IMR-90 (cell line): ENCODE measurements at regions not wholly inside any gene's neighbourhood (a gene's known extent, or its start where the extent isn't known, plus 50 kb on each side); places are given as distances from the start of the nearest gene placed in this dataset.

Experiments
- ATAC-seq: fragments of 200-7000 bp; cut with Tn5 transposase; 2 replicates; pipeline ENCODE4 v1.9.1; 2020; ENCODE audit warnings: low read depth, mild to moderate bottlenecking, moderate library complexity
- BruUV-seq: library from RNA; stranded (reverse); fragments of 400-500 nt; replicated peaks from 2 replicates; lab custom pipeline; 2021; lab: Mats Ljungman, UMichigan
- CTCF ChIA-PET: fragments of 300-600 bp; formaldehyde crosslinking; extraction: SDS; loops from one replicate; lab custom pipeline; 2021; ENCODE audit warnings: antibody characterized with exemption; lab: Yijun Ruan, JAX
- POLR2A ChIA-PET: fragments of 300-600 bp; sonication (Branson Sonifier 250); formaldehyde crosslinking; loops from one replicate; lab custom pipeline; 2022; ENCODE audit warnings: antibody characterized with exemption; ENCODE audit not compliant: unreplicated experiment; lab: Charles Lee
- DNase-seq: peaks from one replicate; pipeline ENCODE4 v3.0.0; 2013
- H2AFZ ChIP-seq: replicated peaks from 2 replicates; pipeline ENCODE3; 2013; ENCODE audit warnings: low read length, mild to moderate bottlenecking; ENCODE audit not compliant: poor library complexity
- H2AK5ac ChIP-seq: 2 replicates; pipeline ENCODE4 v1.6.1; 2013; ENCODE audit warnings: low read depth, low read length, inconsistent platforms
- H2AK9ac ChIP-seq: replicated peaks from 2 replicates; pipeline ENCODE3; 2013; ENCODE audit warnings: mild to moderate bottlenecking, low read depth, low read length, moderate library complexity; ENCODE audit not compliant: poor library complexity
- H2BK120ac ChIP-seq: 2 replicates; pipeline ENCODE4 v1.6.1; 2013; ENCODE audit warnings: low read depth, low read length, inconsistent platforms
- H2BK15ac ChIP-seq: 3 replicates; pipeline ENCODE4 v1.6.1; 2013; ENCODE audit warnings: low read depth, low read length, inconsistent platforms
- H2BK20ac ChIP-seq: 2 replicates; pipeline ENCODE4 v1.6.1; 2013; ENCODE audit warnings: low read depth, mild to moderate bottlenecking, inconsistent platforms, low read length, moderate library complexity
- H2BK5ac ChIP-seq: 2 replicates; pipeline ENCODE4 v1.6.1; 2013; ENCODE audit warnings: mild to moderate bottlenecking, low read depth, low read length, inconsistent platforms; ENCODE audit not compliant: poor library complexity, severe bottlenecking
- H3K14ac ChIP-seq: replicated peaks from 2 replicates; pipeline ENCODE4 v1.6.1; 2013; ENCODE audit warnings: low read depth, low read length, inconsistent platforms
- H3K18ac ChIP-seq: 2 replicates; pipeline ENCODE4 v1.6.1; 2013; ENCODE audit warnings: low read depth, low read length, control low read depth
- H3K23ac ChIP-seq: 2 replicates; pipeline ENCODE4 v1.6.1; 2013; ENCODE audit warnings: low read depth, low read length, inconsistent platforms
- H3K27ac ChIP-seq: 2 replicates; pipeline ENCODE4 v1.5.1; 2013; ENCODE audit warnings: mild to moderate bottlenecking, control low read depth, low read length; ENCODE audit not compliant: insufficient read depth
- H3K27me3 ChIP-seq: 2 replicates; pipeline ENCODE4 v1.6.1; 2013; ENCODE audit warnings: low read length; ENCODE audit not compliant: control insufficient read depth, insufficient read depth
- H3K36me3 ChIP-seq: 2 replicates; pipeline ENCODE4 v1.6.1; 2013; ENCODE audit warnings: low read length, mixed read lengths; ENCODE audit not compliant: control insufficient read depth, insufficient read depth
- H3K4ac ChIP-seq: 2 replicates; pipeline ENCODE4 v1.6.1; 2013; ENCODE audit warnings: low read depth, low read length, inconsistent platforms
- H3K4me1 ChIP-seq: 2 replicates; pipeline ENCODE4 v1.6.1; 2013; ENCODE audit warnings: low read length, mixed read lengths; ENCODE audit not compliant: control insufficient read depth, insufficient read depth
- H3K4me2 ChIP-seq: 2 replicates; pipeline ENCODE4 v1.6.1; 2013; ENCODE audit warnings: low read depth, mild to moderate bottlenecking, control low read depth, low read length, moderate library complexity
- H3K4me3 ChIP-seq: 2 replicates; pipeline ENCODE4 v1.5.1; 2013; ENCODE audit warnings: low read depth, mild to moderate bottlenecking, control low read depth, low read length, moderate library complexity; ENCODE audit not compliant: insufficient read depth
- H3K56ac ChIP-seq: 2 replicates; pipeline ENCODE4 v1.6.1; 2013; ENCODE audit warnings: low read length, inconsistent platforms; ENCODE audit not compliant: insufficient read depth; ENCODE audit errors: extremely low read depth
- H3K79me1 ChIP-seq, 2 experiments: 2 replicates each; pipeline ENCODE4 v1.6.1; 2013; ENCODE audit warnings: low read length in 2 of 2, inconsistent platforms in 1 of 2, low read depth in 1 of 2
- H3K9ac ChIP-seq: 2 replicates; pipeline ENCODE4 v1.6.1; 2013; ENCODE audit warnings: low read depth, low read length, control low read depth
- H3K9me1 ChIP-seq: 2 replicates; pipeline ENCODE4 v1.6.1; 2013; ENCODE audit warnings: low read length, inconsistent platforms; ENCODE audit not compliant: insufficient read depth
- H3K9me3 ChIP-seq: 2 replicates; pipeline ENCODE4 v1.6.1; 2013; ENCODE audit warnings: low read length; ENCODE audit not compliant: control insufficient read depth, insufficient read depth
- H4K20me1 ChIP-seq: 2 replicates; pipeline ENCODE4 v1.6.1; 2013; ENCODE audit warnings: low read length, inconsistent platforms; ENCODE audit not compliant: insufficient read depth
- H4K5ac ChIP-seq: 2 replicates; pipeline ENCODE4 v1.6.1; 2013; ENCODE audit warnings: mild to moderate bottlenecking, low read depth, low read length, control low read depth
- H4K8ac ChIP-seq, 2 experiments: 2 replicates each; pipeline ENCODE4 v1.6.1; 2013; ENCODE audit warnings: low read depth in 2 of 2, low read length in 2 of 2, control low read depth in 1 of 2, inconsistent platforms in 1 of 2
- H4K91ac ChIP-seq: 2 replicates; pipeline ENCODE4 v1.6.1; 2013; ENCODE audit warnings: low read depth, low read length, inconsistent platforms; ENCODE audit not compliant: insufficient read depth
- BHLHE40 ChIP-seq: fragments of 150-350 bp; IDR thresholded peaks from 2 replicates; pipeline ENCODE4 v1.6.1; 2016; ENCODE audit warnings: mild to moderate bottlenecking, low read depth, low read length
- CTCF ChIP-seq: conservative IDR thresholded peaks from 2 replicates; pipeline ENCODE4 v1.5.1; 2012; ENCODE audit warnings: mild to moderate bottlenecking, low read depth, low read length, improper control_type of control experiment
- MXI1 ChIP-seq: IDR thresholded peaks from 2 replicates; pipeline ENCODE4 v1.6.1; 2012; ENCODE audit warnings: low read depth, mild to moderate bottlenecking, low read length, moderate library complexity, borderline replicate concordance
- NFE2L2 ChIP-seq: fragments of 150-350 bp; IDR thresholded peaks from 2 replicates; pipeline ENCODE4 v1.6.1; 2016; ENCODE audit warnings: low read depth, mild to moderate bottlenecking, low read length
- RCOR1 ChIP-seq: IDR thresholded peaks from 2 replicates; pipeline ENCODE4 v1.6.1; 2012; ENCODE audit warnings: mild to moderate bottlenecking, low read length, improper control_type of control experiment; ENCODE audit not compliant: insufficient replicate concordance
- SMC3 ChIP-seq: fragments of 150-350 bp; IDR thresholded peaks from 2 replicates; pipeline ENCODE4 v1.6.1; 2016; ENCODE audit warnings: low read depth, mild to moderate bottlenecking, antibody characterized with exemption, low read length, moderate library complexity
- WGBS, 2 experiments: methylation state at CpG; one replicate each; pipeline versions ENCODE4 v1.1.5 to v1.1.7; 2013; ENCODE audit warnings: missing lambda C conversion rate in 2 of 2; ENCODE audit not compliant: insufficient read length in 1 of 2; ENCODE audit errors: extremely low coverage in 2 of 2; 5-methylcytosine and 5-hydroxymethylcytosine counted together
- dilution Hi-C: fragments of 300-500 bp; cut with HindIII; formaldehyde crosslinking; loops from one replicate; pipeline ENCODE4 v1.14.3; 2018; ENCODE audit warnings: low sequenced_read_pairs; ENCODE audit not compliant: unreplicated experiment
- in situ Hi-C: fragments of 300-500 bp; cut with MboI; formaldehyde crosslinking; loops from 3 replicates; pipeline ENCODE4 v1.14.3; 2019; ENCODE audit warnings: low sequenced_read_pairs, inconsistent platforms, mixed read lengths
- intact Hi-C: fragments of 100-400 bp; cut with micrococcal nuclease; formaldehyde crosslinking; loops from 2 replicates; pipeline ENCODE4 v1.10.0; 2022

GRCh38 chr1:34670982-34671381 lies 83.9 kb upstream of the GJB5 start:
- Histone ChIP-seq H3K36me3 (no peaks in the 10 kb centered on the region), H3K56ac (no peak overlapping the region), H2AK5ac (no peak overlapping the region), H2BK15ac (no peak overlapping the region), H2AFZ (no peak overlapping the region), H3K9me3 (no peaks in the 10 kb centered on the region; the same call in 1 of the 2 replicates), H3K23ac (no peak overlapping the region), H3K27me3 (no peaks in the 10 kb centered on the region), H3K4ac (no peak overlapping the region), H3K18ac (no peak overlapping the region), H4K20me1 (no peaks in the 10 kb centered on the region), H3K4me3 (no peak overlapping the region), H4K8ac (no peak overlapping the region), H3K79me1 (no peaks in the 10 kb centered on the region), H3K4me1 (no peaks in the 10 kb centered on the region), H3K9ac (no peak overlapping the region), H4K91ac (no peak overlapping the region), H3K9me1 (no peaks in the 10 kb centered on the region), H3K27ac (no peak overlapping the region), H2AK9ac (no peak overlapping the region), H3K14ac (no peak overlapping the region), H3K4me2 (no peak overlapping the region), H2BK120ac (no peak overlapping the region), H4K5ac (no peak overlapping the region), H2BK5ac (no peak overlapping the region), H2BK20ac (no peak overlapping the region)
- DNase-seq (no peak), ATAC-seq (no peak)
- in situ Hi-C loops (no loop called here), intact Hi-C loops (no loop called here), dilution Hi-C loops (no loop called here)
- WGBS, 2 experiments: 40% methylated on average over 1 of the region's 7 CpGs; no CpG with 5 or more reads in 1 of the 2 experiments
- TF ChIP-seq BHLHE40 (no peak), MXI1 (no peak), CTCF (no peak), NFE2L2 (no peak), SMC3 (no peak), RCOR1 (no peak)
- ChIA-PET CTCF (no interaction called here), POLR2A (no interaction called here)
- no TSS peak for BruUV-seq
